ENCODE measurements at regions not wholly inside any gene's neighbourhood (a gene's known extent, or its start where the extent isn't known, plus 50 kb on each side); places are given as distances from the start of the nearest gene placed in this dataset.

- no peak overlapping the region for H3K9ac ChIP-seq (ENCODE audit: extremely low read depth, low read length, poor library complexity, severe bottlenecking)
- no peaks in the 10 kb centered on the region for H3K36me3 Mint-ChIP-seq (ENCODE audit: low read depth)
- no peaks in the 10 kb centered on the region for H3K9me3 Mint-ChIP-seq
- WGBS, 2 experiments (ENCODE audit: insufficient coverage in 1 of 2, insufficient read length in 1 of 2), result 82% methylated on average over 2 to 4 of the region's 4 CpGs
- no peak for TF ChIP-seq CTCF (conservative IDR thresholded peaks at IDR 0.05)
- no peak overlapping the region for H3K4me3 ChIP-seq (ENCODE audit: low read length)
- no peaks in the 10 kb centered on the region for H3K9me3 ChIP-seq (ENCODE audit: control insufficient read depth, low read length)
- no peaks in the 10 kb centered on the region for H3K4me1 Mint-ChIP-seq
- H3K4me1 ChIP-seq (ENCODE audit: control insufficient read depth, insufficient read depth, low read length), result no peaks in the 10 kb centered on the region
- no peak overlapping the region for H3K27ac Mint-ChIP-seq
- H3K27me3 ChIP-seq (ENCODE audit: control insufficient read depth, insufficient read depth, low read length, poor library complexity, severe bottlenecking), result no peaks in the 10 kb centered on the region
- DNase-seq, result no peak
- no peaks in the 10 kb centered on the region for H3K27me3 Mint-ChIP-seq (ENCODE audit: insufficient read depth)
- H3K36me3 ChIP-seq (ENCODE audit: control insufficient read depth, insufficient read depth, low read length), result no peaks in the 10 kb centered on the region
- no peak overlapping the region for H3K4me3 Mint-ChIP-seq
- H3K27ac ChIP-seq (ENCODE audit: low read depth, low read length), result no peak overlapping the region
Observed at GRCh38 chr10:23755556-23755955, 316.7 kb downstream of the OTUD1 start.

- Mint-ChIP-seq H3K36me3 (ENCODE audit: low read depth) (no peaks in the 10 kb centered on the region), H3K9me3 (peaks cover 12% of the 10 kb centered on the region), H3K27me3 (ENCODE audit: insufficient read depth) (peaks cover 4% of the 10 kb centered on the region), H3K4me3 (no peak overlapping the region), H3K4me1 (no peaks in the 10 kb centered on the region), H3K27ac (no peak overlapping the region)
- Histone ChIP-seq H3K36me3 (ENCODE audit: control insufficient read depth, insufficient read depth, low read length) (no peaks in the 10 kb centered on the region), H3K9ac (ENCODE audit: extremely low read depth, low read length, poor library complexity, severe bottlenecking) (no peak overlapping the region), H3K4me3 (ENCODE audit: low read length) (no peak overlapping the region), H3K27me3 (ENCODE audit: control insufficient read depth, insufficient read depth, low read length, poor library complexity, severe bottlenecking) (peaks cover 7% of the 10 kb centered on the region), H3K9me3 (ENCODE audit: control insufficient read depth, low read length) (no peaks in the 10 kb centered on the region), H3K4me1 (ENCODE audit: control insufficient read depth, insufficient read depth, low read length) (no peaks in the 10 kb centered on the region), H3K27ac (ENCODE audit: low read depth, low read length) (no peak overlapping the region)
- TF ChIP-seq CTCF (conservative IDR thresholded peaks at IDR 0.05), result no peak
- no peak for DNase-seq
- 93% methylated on average over 1 of the region's 1 CpG; no CpG with 5 or more reads in 1 of the 2 experiments for WGBS, 2 experiments (ENCODE audit: insufficient coverage in 1 of 2, insufficient read length in 1 of 2)
Observed at GRCh38 chr10:23768281-23768680, 329.4 kb downstream of the OTUD1 start.

- no peaks in the 10 kb centered on the region for H3K9me3 ChIP-seq (ENCODE audit: control insufficient read depth, low read length)
- Mint-ChIP-seq H3K36me3 (ENCODE audit: low read depth) (no peaks in the 10 kb centered on the region), H3K4me1 (peaks cover 16% of the 10 kb centered on the region), H3K9me3 (no peaks in the 10 kb centered on the region), H3K4me3 (no peak overlapping the region), H3K27ac (no peak overlapping the region), H3K27me3 (ENCODE audit: insufficient read depth) (no peaks in the 10 kb centered on the region)
- no peak for DNase-seq
- no peaks in the 10 kb centered on the region for H3K27me3 ChIP-seq (ENCODE audit: control insufficient read depth, insufficient read depth, low read length, poor library complexity, severe bottlenecking)
- H3K27ac ChIP-seq (ENCODE audit: low read depth, low read length), result no peak overlapping the region
- H3K4me3 ChIP-seq (ENCODE audit: low read length), result no peak overlapping the region
- 83 to 92% methylated on average over 1 to 2 of the region's 2 CpGs for WGBS, 2 experiments (ENCODE audit: insufficient coverage in 1 of 2, insufficient read length in 1 of 2)
- no peaks in the 10 kb centered on the region for H3K36me3 ChIP-seq (ENCODE audit: control insufficient read depth, insufficient read depth, low read length)
- no peak overlapping the region for H3K9ac ChIP-seq (ENCODE audit: extremely low read depth, low read length, poor library complexity, severe bottlenecking)
- no peak for TF ChIP-seq CTCF (conservative IDR thresholded peaks at IDR 0.05)
- no peaks in the 10 kb centered on the region for H3K4me1 ChIP-seq (ENCODE audit: control insufficient read depth, insufficient read depth, low read length)
Observed at GRCh38 chr10:23777153-23777552, 338.3 kb downstream of the OTUD1 start.

Measured in endodermal cell (in vitro differentiated cells).